ENCODE measurements at regions not wholly inside any gene's neighbourhood (a gene's known extent, or its start where the extent isn't known, plus 50 kb on each side); places are given as distances from the start of the nearest gene placed in this dataset.

GRCh38 chr10:33764694-33765185 lies 430.3 kb upstream of the NRP1 start:
- TF ChIP-seq CTCF (IDR thresholded peaks at IDR 0.05; ENCODE audit: insufficient read depth, low read length, severe bottlenecking): no peak
- DNase-seq (ENCODE audit: low read depth) (no peak), FAIRE-seq (no peak)
- Histone ChIP-seq H3K27me3 (ENCODE audit: control insufficient read depth, insufficient read depth, low read length) (no peaks in the 10 kb centered on the region), H3K4me3 (ENCODE audit: low read depth, low read length) (no peak overlapping the region), H3K36me3 (ENCODE audit: control insufficient read depth, insufficient read depth, low read length) (no peaks in the 10 kb centered on the region)

GRCh38 chr10:33760056-33760943 lies 425.8 kb upstream of the NRP1 start:
- DNase-seq (ENCODE audit: low read depth) (no peak), FAIRE-seq (no peak)
- Histone ChIP-seq H3K36me3 (ENCODE audit: control insufficient read depth, insufficient read depth, low read length) (no peaks in the 10 kb centered on the region), H3K27me3 (ENCODE audit: control insufficient read depth, insufficient read depth, low read length) (no peaks in the 10 kb centered on the region), H3K4me3 (ENCODE audit: low read depth, low read length) (no peak overlapping the region)
- TF ChIP-seq CTCF (IDR thresholded peaks at IDR 0.05; ENCODE audit: insufficient read depth, low read length, severe bottlenecking): no peak

- Histone ChIP-seq H3K4me3 (ENCODE audit: low read depth, low read length) (no peak overlapping the region), H3K36me3 (ENCODE audit: control insufficient read depth, insufficient read depth, low read length) (no peaks in the 10 kb centered on the region), H3K27me3 (ENCODE audit: control insufficient read depth, insufficient read depth, low read length) (no peaks in the 10 kb centered on the region)
- TF ChIP-seq CTCF (IDR thresholded peaks at IDR 0.05; ENCODE audit: insufficient read depth, low read length, severe bottlenecking): no peak
- FAIRE-seq (no peak), DNase-seq (ENCODE audit: low read depth) (no peak)
These were observed 424.7 kb upstream of the NRP1 start for GRCh38 chr10:33759191-33759590.

- DNase-seq (ENCODE audit: low read depth): no peak
- no peak for TF ChIP-seq CTCF (IDR thresholded peaks at IDR 0.05; ENCODE audit: insufficient read depth, low read length, severe bottlenecking)
- H3K27me3 ChIP-seq (ENCODE audit: control insufficient read depth, insufficient read depth, low read length): no peaks in the 10 kb centered on the region
- no peak overlapping the region for H3K4me3 ChIP-seq (ENCODE audit: low read depth, low read length)
- no peak for FAIRE-seq
- no peaks in the 10 kb centered on the region for H3K36me3 ChIP-seq (ENCODE audit: control insufficient read depth, insufficient read depth, low read length)
These were observed 423.8 kb upstream of the NRP1 start for GRCh38 chr10:33758299-33758698.

GRCh38 chr10:33754052-33754451 lies 419.6 kb upstream of the NRP1 start:
- Histone ChIP-seq H3K36me3 (ENCODE audit: control insufficient read depth, insufficient read depth, low read length) (no peaks in the 10 kb centered on the region), H3K27me3 (ENCODE audit: control insufficient read depth, insufficient read depth, low read length) (no peaks in the 10 kb centered on the region), H3K4me3 (ENCODE audit: low read depth, low read length) (no peak overlapping the region)
- DNase-seq (ENCODE audit: low read depth) (no peak), FAIRE-seq (no peak)
- TF ChIP-seq CTCF (IDR thresholded peaks at IDR 0.05; ENCODE audit: insufficient read depth, low read length, severe bottlenecking): no peak
